ENCODE measurements at regions not wholly inside any gene's neighbourhood (a gene's known extent, or its start where the extent isn't known, plus 50 kb on each side); places are given as distances from the start of the nearest gene placed in this dataset.
"Not testable (repeated sequence)": the region's sequence is repeated elsewhere in the genome, so short reads cannot be mapped to it uniquely, and the experiment has no call there.

DNA sequence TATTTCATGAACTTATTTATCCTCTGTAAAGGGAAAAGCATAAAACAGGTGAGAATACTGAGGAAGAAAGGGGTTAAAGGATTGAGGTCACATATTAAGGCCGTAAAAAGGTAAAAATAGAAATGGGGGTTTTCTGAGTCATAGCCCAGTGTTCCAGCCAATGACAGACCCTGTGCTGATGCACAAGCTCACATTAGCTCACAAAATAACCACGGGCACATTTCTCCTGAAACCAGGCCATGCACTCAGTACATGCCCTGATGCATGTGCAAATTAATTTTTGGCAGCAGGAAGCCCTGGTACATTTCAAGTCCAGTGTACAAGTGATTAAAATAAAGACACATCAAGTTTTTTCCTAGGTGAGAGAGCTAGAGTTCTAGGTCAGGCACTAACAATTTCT is 194.4 kb downstream of the TMEM200A start:
- Histone ChIP-seq H3K4me3 (ENCODE audit: low read depth in 1 of 3, low read length in 3 of 3) (no peak overlapping the region), H3K36me3 (ENCODE audit: control insufficient read depth in 4 of 4, insufficient read depth in 3 of 4, low read depth in 1 of 4, low read length in 3 of 4) (no peaks in the 10 kb centered on the region), H3K27ac (ENCODE audit: low read depth in 1 of 2, low read length in 2 of 2) (no peak overlapping the region), H3K9ac (ENCODE audit: low read depth in 1 of 2, low read length in 2 of 2) (no peak overlapping the region), H3K9me3 (ENCODE audit: control insufficient read depth in 4 of 4, low read length in 3 of 4) (no peaks in the 10 kb centered on the region), H3K27me3 (ENCODE audit: control insufficient read depth in 4 of 4, insufficient read depth in 4 of 4, low read length in 3 of 4) (peaks cover 0 to 2% (median 0%) of the 10 kb centered on the region in 4 donors), H3K4me1 (ENCODE audit: control insufficient read depth in 4 of 4, insufficient read depth in 4 of 4, low read length in 3 of 4) (no peaks in the 10 kb centered on the region)
- 82% methylated on average over 2 of the region's 2 CpGs for WGBS
- TF ChIP-seq SP1 (IDR thresholded peaks at IDR 0.05) (no peak), HNF4A (conservative IDR thresholded peaks at IDR 0.05) (no peak), RAD21 (IDR thresholded peaks at IDR 0.05) (no peak), NR2F2 (IDR thresholded peaks at IDR 0.05) (no peak), FOXA1 (IDR thresholded peaks at IDR 0.05) (no peak), HNF4G (IDR thresholded peaks at IDR 0.05) (no peak)
- TF ChIP-seq, protein P1, sequence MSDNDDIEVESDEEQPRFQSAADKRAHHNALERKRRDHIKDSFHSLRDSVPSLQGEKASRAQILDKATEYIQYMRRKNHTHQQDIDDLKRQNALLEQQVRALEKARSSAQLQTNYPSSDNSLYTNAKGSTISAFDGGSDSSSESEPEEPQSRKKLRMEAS (IDR thresholded peaks at IDR 0.05): no peak
- TF ChIP-seq, protein P2, sequence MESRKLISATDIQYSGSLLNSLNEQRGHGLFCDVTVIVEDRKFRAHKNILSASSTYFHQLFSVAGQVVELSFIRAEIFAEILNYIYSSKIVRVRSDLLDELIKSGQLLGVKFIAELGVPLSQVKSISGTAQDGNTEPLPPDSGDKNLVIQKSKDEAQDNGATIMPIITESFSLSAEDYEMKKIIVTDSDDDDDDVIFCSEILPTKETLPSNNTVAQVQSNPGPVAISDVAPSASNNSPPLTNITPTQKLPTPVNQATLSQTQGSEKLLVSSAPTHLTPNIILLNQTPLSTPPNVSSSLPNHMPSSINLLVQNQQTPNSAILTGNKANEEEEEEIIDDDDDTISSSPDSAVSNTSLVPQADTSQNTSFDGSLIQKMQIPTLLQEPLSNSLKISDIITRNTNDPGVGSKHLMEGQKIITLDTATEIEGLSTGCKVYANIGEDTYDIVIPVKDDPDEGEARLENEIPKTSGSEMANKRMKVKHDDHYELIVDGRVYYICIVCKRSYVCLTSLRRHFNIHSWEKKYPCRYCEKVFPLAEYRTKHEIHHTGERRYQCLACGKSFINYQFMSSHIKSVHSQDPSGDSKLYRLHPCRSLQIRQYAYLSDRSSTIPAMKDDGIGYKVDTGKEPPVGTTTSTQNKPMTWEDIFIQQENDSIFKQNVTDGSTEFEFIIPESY (IDR thresholded peaks at IDR 0.05): no peak
- TF ChIP-seq, protein P3, sequence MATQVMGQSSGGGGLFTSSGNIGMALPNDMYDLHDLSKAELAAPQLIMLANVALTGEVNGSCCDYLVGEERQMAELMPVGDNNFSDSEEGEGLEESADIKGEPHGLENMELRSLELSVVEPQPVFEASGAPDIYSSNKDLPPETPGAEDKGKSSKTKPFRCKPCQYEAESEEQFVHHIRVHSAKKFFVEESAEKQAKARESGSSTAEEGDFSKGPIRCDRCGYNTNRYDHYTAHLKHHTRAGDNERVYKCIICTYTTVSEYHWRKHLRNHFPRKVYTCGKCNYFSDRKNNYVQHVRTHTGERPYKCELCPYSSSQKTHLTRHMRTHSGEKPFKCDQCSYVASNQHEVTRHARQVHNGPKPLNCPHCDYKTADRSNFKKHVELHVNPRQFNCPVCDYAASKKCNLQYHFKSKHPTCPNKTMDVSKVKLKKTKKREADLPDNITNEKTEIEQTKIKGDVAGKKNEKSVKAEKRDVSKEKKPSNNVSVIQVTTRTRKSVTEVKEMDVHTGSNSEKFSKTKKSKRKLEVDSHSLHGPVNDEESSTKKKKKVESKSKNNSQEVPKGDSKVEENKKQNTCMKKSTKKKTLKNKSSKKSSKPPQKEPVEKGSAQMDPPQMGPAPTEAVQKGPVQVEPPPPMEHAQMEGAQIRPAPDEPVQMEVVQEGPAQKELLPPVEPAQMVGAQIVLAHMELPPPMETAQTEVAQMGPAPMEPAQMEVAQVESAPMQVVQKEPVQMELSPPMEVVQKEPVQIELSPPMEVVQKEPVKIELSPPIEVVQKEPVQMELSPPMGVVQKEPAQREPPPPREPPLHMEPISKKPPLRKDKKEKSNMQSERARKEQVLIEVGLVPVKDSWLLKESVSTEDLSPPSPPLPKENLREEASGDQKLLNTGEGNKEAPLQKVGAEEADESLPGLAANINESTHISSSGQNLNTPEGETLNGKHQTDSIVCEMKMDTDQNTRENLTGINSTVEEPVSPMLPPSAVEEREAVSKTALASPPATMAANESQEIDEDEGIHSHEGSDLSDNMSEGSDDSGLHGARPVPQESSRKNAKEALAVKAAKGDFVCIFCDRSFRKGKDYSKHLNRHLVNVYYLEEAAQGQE (IDR thresholded peaks at IDR 0.05): no peak
- TF ChIP-seq, protein P4, sequence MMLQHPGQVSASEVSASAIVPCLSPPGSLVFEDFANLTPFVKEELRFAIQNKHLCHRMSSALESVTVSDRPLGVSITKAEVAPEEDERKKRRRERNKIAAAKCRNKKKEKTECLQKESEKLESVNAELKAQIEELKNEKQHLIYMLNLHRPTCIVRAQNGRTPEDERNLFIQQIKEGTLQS (IDR thresholded peaks at IDR 0.05): no peak
- DNase-seq (ENCODE audit: low spot score): no peak

DNA sequence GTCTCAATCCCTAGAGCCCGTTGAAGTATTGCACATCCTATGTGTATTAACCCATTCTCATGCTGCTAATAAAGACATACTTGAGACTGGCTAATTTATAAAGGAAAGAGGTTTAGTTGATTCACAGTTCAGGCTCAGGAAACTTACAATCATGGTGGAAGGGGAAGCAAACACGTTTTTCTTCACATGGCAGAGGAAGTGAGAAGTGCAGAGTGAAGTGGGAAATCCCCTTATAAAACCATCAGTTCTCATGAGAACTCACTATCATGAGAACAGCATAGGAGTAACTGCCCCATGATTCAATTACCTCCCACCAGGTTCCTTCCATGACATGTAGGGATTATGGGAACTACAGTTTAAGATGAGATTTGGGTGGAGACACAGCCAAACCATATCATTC is 195.3 kb downstream of the TMEM200A start:
- not testable (repeated sequence) for H3K9ac ChIP-seq (ENCODE audit: low read depth in 1 of 2, low read length in 2 of 2); DNase-seq (ENCODE audit: low spot score); H3K4me1 ChIP-seq (ENCODE audit: control insufficient read depth in 4 of 4, insufficient read depth in 4 of 4, low read length in 3 of 4); H3K9me3 ChIP-seq (ENCODE audit: control insufficient read depth in 4 of 4, low read length in 3 of 4); H3K27ac ChIP-seq (ENCODE audit: low read depth in 1 of 2, low read length in 2 of 2); H3K36me3 ChIP-seq (ENCODE audit: control insufficient read depth in 4 of 4, insufficient read depth in 3 of 4, low read depth in 1 of 4, low read length in 3 of 4); H3K4me3 ChIP-seq (ENCODE audit: low read depth in 1 of 3, low read length in 3 of 3); H3K27me3 ChIP-seq (ENCODE audit: control insufficient read depth in 4 of 4, insufficient read depth in 4 of 4, low read length in 3 of 4)
- 63% methylated on average over 2 of the region's 2 CpGs for WGBS

DNA sequence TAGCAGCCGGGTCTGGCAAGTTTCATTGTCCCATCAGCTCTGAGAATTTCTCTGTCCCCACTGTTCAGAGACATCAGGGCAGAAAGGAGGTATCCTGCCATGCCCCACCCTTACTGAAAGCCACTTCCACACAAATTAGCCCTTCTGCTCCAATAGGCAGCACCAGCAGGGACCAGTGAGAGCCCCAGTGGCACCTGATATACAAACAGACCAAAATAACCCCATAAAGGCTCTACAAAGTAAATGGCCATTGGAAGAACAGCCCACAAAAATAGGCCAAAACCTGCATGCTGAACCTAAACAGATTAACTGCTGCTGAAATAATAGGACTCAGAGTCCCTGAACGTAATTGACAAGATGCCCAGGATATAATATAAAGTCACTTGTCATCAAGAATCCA is 199.9 kb downstream of the TMEM200A start:
- TF ChIP-seq JUND (IDR thresholded peaks at IDR 0.05): no peak
- TF ChIP-seq, protein P5, sequence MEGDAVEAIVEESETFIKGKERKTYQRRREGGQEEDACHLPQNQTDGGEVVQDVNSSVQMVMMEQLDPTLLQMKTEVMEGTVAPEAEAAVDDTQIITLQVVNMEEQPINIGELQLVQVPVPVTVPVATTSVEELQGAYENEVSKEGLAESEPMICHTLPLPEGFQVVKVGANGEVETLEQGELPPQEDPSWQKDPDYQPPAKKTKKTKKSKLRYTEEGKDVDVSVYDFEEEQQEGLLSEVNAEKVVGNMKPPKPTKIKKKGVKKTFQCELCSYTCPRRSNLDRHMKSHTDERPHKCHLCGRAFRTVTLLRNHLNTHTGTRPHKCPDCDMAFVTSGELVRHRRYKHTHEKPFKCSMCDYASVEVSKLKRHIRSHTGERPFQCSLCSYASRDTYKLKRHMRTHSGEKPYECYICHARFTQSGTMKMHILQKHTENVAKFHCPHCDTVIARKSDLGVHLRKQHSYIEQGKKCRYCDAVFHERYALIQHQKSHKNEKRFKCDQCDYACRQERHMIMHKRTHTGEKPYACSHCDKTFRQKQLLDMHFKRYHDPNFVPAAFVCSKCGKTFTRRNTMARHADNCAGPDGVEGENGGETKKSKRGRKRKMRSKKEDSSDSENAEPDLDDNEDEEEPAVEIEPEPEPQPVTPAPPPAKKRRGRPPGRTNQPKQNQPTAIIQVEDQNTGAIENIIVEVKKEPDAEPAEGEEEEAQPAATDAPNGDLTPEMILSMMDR (IDR thresholded peaks at IDR 0.05; ENCODE audit: low read depth, low read length, missing input control): no peak
- peaks cover 0 to 2% (median 0%) of the 10 kb centered on the region in 4 donors for H3K27me3 ChIP-seq (ENCODE audit: control insufficient read depth in 4 of 4, insufficient read depth in 4 of 4, low read length in 3 of 4)
- H3K27ac ChIP-seq (ENCODE audit: low read depth in 1 of 2, low read length in 2 of 2): no peak overlapping the region
- WGBS: 81% methylated on average over 2 of the region's 2 CpGs
- no peak overlapping the region for H3K9ac ChIP-seq (ENCODE audit: low read depth in 1 of 2, low read length in 2 of 2)
- no peaks in the 10 kb centered on the region for H3K4me1 ChIP-seq (ENCODE audit: control insufficient read depth in 4 of 4, insufficient read depth in 4 of 4, low read length in 3 of 4)
- no peak for DNase-seq (ENCODE audit: low spot score)
- H3K4me3 ChIP-seq (ENCODE audit: low read depth in 1 of 3, low read length in 3 of 3): no peak overlapping the region
- H3K9me3 ChIP-seq (ENCODE audit: control insufficient read depth in 4 of 4, low read length in 3 of 4): no peaks in the 10 kb centered on the region
- H3K36me3 ChIP-seq (ENCODE audit: control insufficient read depth in 4 of 4, insufficient read depth in 3 of 4, low read depth in 1 of 4, low read length in 3 of 4): no peaks in the 10 kb centered on the region
